DND-41 (cell line): ENCODE measurements at regions not wholly inside any gene's neighbourhood (a gene's known extent, or its start where the extent isn't known, plus 50 kb on each side); places are given as distances from the start of the nearest gene placed in this dataset.

Source experiments
- ATAC-seq: fragments of 200-7000 bp; cut with Tn5 transposase; 3 replicates; pipeline ENCODE4 v1.9.1; 2021; ENCODE audit warnings: low read depth; ENCODE audit not compliant: insufficient read depth
- DNase-seq: peaks from one replicate; pipeline ENCODE4 v3.0.0-alpha.2; 2020
- H2AFZ ChIP-seq: 2 replicates; pipeline ENCODE4 v1.6.0; 2012; ENCODE audit warnings: low read depth, low read length
- H3K27ac ChIP-seq: 2 replicates; pipeline ENCODE4 v1.5.1; 2012; ENCODE audit warnings: low read length, inconsistent platforms
- H3K27me3 ChIP-seq: fragments of 200-600 bp; sonication (generic); 2 replicates; pipeline ENCODE4 v1.6.0; 2012; ENCODE audit warnings: low read length, mild to moderate bottlenecking, inconsistent platforms; ENCODE audit not compliant: insufficient read depth, poor library complexity
- H3K36me3 ChIP-seq: 2 replicates; pipeline ENCODE4 v1.5.1; 2012; ENCODE audit warnings: low read length, inconsistent platforms; ENCODE audit not compliant: insufficient read depth
- H3K4me1 ChIP-seq: 2 replicates; pipeline ENCODE4 v1.5.1; 2012; ENCODE audit warnings: mild to moderate bottlenecking, low read length; ENCODE audit not compliant: insufficient read depth
- H3K4me2 ChIP-seq: 2 replicates; pipeline ENCODE4 v1.6.0; 2012; ENCODE audit warnings: mild to moderate bottlenecking, moderate library complexity, low read length, inconsistent platforms; ENCODE audit not compliant: insufficient read depth
- H3K4me3 ChIP-seq, 2 experiments: fragments of 200-600 bp in 1 of 2; shearing (Covaris generic) in 1 of 2; 2 replicates each; pipeline ENCODE4 v1.5.1; 2012 to 2016; ENCODE audit warnings: inconsistent platforms in 2 of 2, low read length in 2 of 2, mild to moderate bottlenecking in 2 of 2, low read depth in 1 of 2, moderate library complexity in 1 of 2
- H3K79me2 ChIP-seq: 2 replicates; pipeline ENCODE4 v1.6.0; 2012; ENCODE audit warnings: low read length, inconsistent platforms; ENCODE audit not compliant: insufficient read depth
- H3K9ac ChIP-seq: 2 replicates; pipeline ENCODE4 v1.6.0; 2012; ENCODE audit warnings: low read depth, mild to moderate bottlenecking, inconsistent platforms, low read length, moderate library complexity
- H3K9me3 ChIP-seq: 2 replicates; pipeline ENCODE4 v1.5.1; 2012; ENCODE audit warnings: low read length, moderate library complexity, mild to moderate bottlenecking, inconsistent platforms; ENCODE audit not compliant: insufficient read depth, severe bottlenecking
- H4K20me1 ChIP-seq: 2 replicates; pipeline ENCODE4 v1.6.0; 2012; ENCODE audit warnings: low read length; ENCODE audit not compliant: insufficient read depth
- CTCF ChIP-seq: IDR thresholded peaks from 2 replicates; pipeline ENCODE4 v1.5.1; 2012; ENCODE audit warnings: borderline replicate concordance, low read length, moderate library complexity, mild to moderate bottlenecking; ENCODE audit not compliant: poor library complexity, severe bottlenecking; ENCODE audit errors: extremely low read depth
- EZH2 ChIP-seq: IDR thresholded peaks from 3 replicates; pipeline ENCODE4 v1.6.1; 2012; ENCODE audit warnings: borderline replicate concordance, low read depth, mild to moderate bottlenecking, moderate library complexity, low read length, inconsistent platforms; ENCODE audit not compliant: severe bottlenecking

GRCh38 chrX:137297167-137297566 is 263.4 kb upstream of the GPR101 start:
- no peak overlapping the region for H3K9ac ChIP-seq
- H4K20me1 ChIP-seq = no peaks in the 10 kb centered on the region
- no peaks in the 10 kb centered on the region for H3K36me3 ChIP-seq
- no peaks in the 10 kb centered on the region for H3K27me3 ChIP-seq
- no peak overlapping the region for H3K4me2 ChIP-seq
- ATAC-seq (no peak), DNase-seq (no peak)
- H2AFZ ChIP-seq = no peak overlapping the region
- H3K79me2 ChIP-seq = no peaks in the 10 kb centered on the region
- no peak for TF ChIP-seq EZH2
- TF ChIP-seq CTCF = no peak
- H3K27ac ChIP-seq = no peak overlapping the region
- H3K4me3 ChIP-seq = no peak overlapping the region
- H3K9me3 ChIP-seq = no peaks in the 10 kb centered on the region
- no peaks in the 10 kb centered on the region for H3K4me1 ChIP-seq

- no peaks in the 10 kb centered on the region for H3K79me2 ChIP-seq
- no peak for DNase-seq
- H3K9ac ChIP-seq = no peak overlapping the region
- H3K27ac ChIP-seq = no peak overlapping the region
- TF ChIP-seq EZH2 = no peak
- no peak for TF ChIP-seq CTCF
- no peaks in the 10 kb centered on the region for H3K27me3 ChIP-seq
- H3K4me2 ChIP-seq = no peak overlapping the region
- no peak overlapping the region for H2AFZ ChIP-seq
- no peaks in the 10 kb centered on the region for H3K4me1 ChIP-seq
- no peak for ATAC-seq
- no peaks in the 10 kb centered on the region for H4K20me1 ChIP-seq
- no peaks in the 10 kb centered on the region for H3K9me3 ChIP-seq
- H3K36me3 ChIP-seq = no peaks in the 10 kb centered on the region
- no peak overlapping the region for H3K4me3 ChIP-seq
Measured at GRCh38 chrX:137290011-137290410, 256.2 kb upstream of the GPR101 start.

GRCh38 chrX:137287191-137287590 is 253.4 kb upstream of the GPR101 start:
- Histone ChIP-seq H3K9ac (no peak overlapping the region), H3K4me2 (no peak overlapping the region), H2AFZ (no peak overlapping the region), H4K20me1 (no peaks in the 10 kb centered on the region), H3K79me2 (no peaks in the 10 kb centered on the region), H3K36me3 (no peaks in the 10 kb centered on the region), H3K4me1 (no peaks in the 10 kb centered on the region), H3K4me3 (no peak overlapping the region), H3K27me3 (no peaks in the 10 kb centered on the region), H3K27ac (no peak overlapping the region), H3K9me3 (no peaks in the 10 kb centered on the region)
- no peak for ATAC-seq
- TF ChIP-seq EZH2 (no peak), CTCF (no peak)
- no peak for DNase-seq

- DNase-seq (no peak), ATAC-seq (no peak)
- H3K9me3 ChIP-seq = no peaks in the 10 kb centered on the region
- TF ChIP-seq EZH2 = no peak
- no peak for TF ChIP-seq CTCF
- no peak overlapping the region for H3K4me2 ChIP-seq
- H3K4me3 ChIP-seq = no peak overlapping the region
- no peaks in the 10 kb centered on the region for H3K79me2 ChIP-seq
- no peaks in the 10 kb centered on the region for H3K36me3 ChIP-seq
- H3K4me1 ChIP-seq = no peaks in the 10 kb centered on the region
- H2AFZ ChIP-seq = no peak overlapping the region
- H3K27me3 ChIP-seq = no peaks in the 10 kb centered on the region
- H3K27ac ChIP-seq = no peak overlapping the region
- no peaks in the 10 kb centered on the region for H4K20me1 ChIP-seq
- H3K9ac ChIP-seq = no peak overlapping the region
Measured at GRCh38 chrX:137286423-137286822, 252.6 kb upstream of the GPR101 start.
